OCI-LY1 (cell line): ENCODE measurements at regions not wholly inside any gene's neighbourhood (a gene's known extent, or its start where the extent isn't known, plus 50 kb on each side); places are given as distances from the start of the nearest gene placed in this dataset.

Experiments
- H2AFZ ChIP-seq: fragments of 200-600 bp; sonication (generic), shearing (Covaris generic); 2 replicates; pipeline ENCODE4 v1.6.0; 2014; ENCODE audit warnings: antibody characterized with exemption, mild to moderate bottlenecking, low read length
- H3F3A ChIP-seq: fragments of 200-600 bp; sonication (generic), shearing (Covaris generic); 2 replicates; pipeline ENCODE4 v1.6.0; 2014; ENCODE audit warnings: mild to moderate bottlenecking, antibody characterized with exemption, low read length, moderate library complexity; ENCODE audit not compliant: insufficient read depth
- H3K27ac ChIP-seq: fragments of 200-600 bp; sonication (generic); 2 replicates; pipeline ENCODE4 v1.5.1; 2014; ENCODE audit warnings: low read length, mixed run types, mild to moderate bottlenecking, low read depth; ENCODE audit not compliant: poor library complexity, severe bottlenecking
- H3K27me3 ChIP-seq: fragments of 200-600 bp; sonication (generic); 2 replicates; pipeline ENCODE4 v1.6.0; 2014; ENCODE audit warnings: antibody characterized with exemption, mild to moderate bottlenecking, low read length, moderate library complexity; ENCODE audit not compliant: insufficient read depth
- H3K36me3 ChIP-seq: fragments of 200-600 bp; sonication (generic); 2 replicates; pipeline ENCODE4 v1.6.1; 2014; ENCODE audit warnings: mild to moderate bottlenecking, antibody characterized with exemption, low read length, moderate library complexity, mixed read lengths; ENCODE audit not compliant: insufficient read depth
- H3K4me1 ChIP-seq: fragments of 200-600 bp; sonication (generic); 2 replicates; pipeline ENCODE4 v1.5.1; 2014; ENCODE audit warnings: mild to moderate bottlenecking, low read length, moderate library complexity; ENCODE audit not compliant: insufficient read depth, severe bottlenecking
- H3K4me2 ChIP-seq: fragments of 200-600 bp; sonication (generic), shearing (Covaris generic); 2 replicates; pipeline ENCODE4 v1.6.1; 2014; ENCODE audit warnings: low read length
- H3K4me3 ChIP-seq: fragments of 200-600 bp; sonication (generic); 2 replicates; pipeline ENCODE4 v1.5.1; 2014; ENCODE audit warnings: low read length, low read depth, mild to moderate bottlenecking, mixed read lengths; ENCODE audit not compliant: poor library complexity, severe bottlenecking
- H3K79me2 ChIP-seq: fragments of 200-600 bp; shearing (Covaris generic); 2 replicates; pipeline ENCODE4 v1.6.1; 2016; ENCODE audit warnings: mixed run types, low read length, mixed read lengths; ENCODE audit not compliant: insufficient read depth
- H3K9ac ChIP-seq: fragments of 200-600 bp; sonication (generic), shearing (Covaris generic); 2 replicates; pipeline ENCODE4 v1.6.1; 2014; ENCODE audit warnings: mild to moderate bottlenecking, low read length, mixed read lengths
- H3K9me2 ChIP-seq: fragments of 200-600 bp; sonication (generic), shearing (Covaris generic); 2 replicates; pipeline ENCODE4 v1.6.1; 2014; ENCODE audit warnings: low read depth, mild to moderate bottlenecking, low read length, mixed read lengths
- H3K9me3 ChIP-seq: fragments of 200-600 bp; shearing (Covaris generic); 2 replicates; pipeline ENCODE4 v1.6.1; 2014; ENCODE audit warnings: low read length, mixed read lengths
- H4K20me1 ChIP-seq: fragments of 200-600 bp; sonication (generic), shearing (Covaris generic); 2 replicates; pipeline ENCODE4 v1.6.0; 2016; ENCODE audit warnings: mild to moderate bottlenecking, low read length; ENCODE audit not compliant: insufficient read depth
- EZH2 ChIP-seq: fragments of 200-600 bp; sonication (generic), shearing (Covaris generic); IDR thresholded peaks from 2 replicates; pipeline ENCODE4 v1.8.0; 2017; ENCODE audit warnings: borderline replicate concordance, mixed run types, mild to moderate bottlenecking, antibody characterized with exemption, low read length, moderate library complexity, mixed read lengths
- TF ChIP-seq, protein P1 (sequence below): fragments of 200-600 bp; sonication (generic), shearing (Covaris generic); IDR thresholded peaks from 2 replicates; pipeline ENCODE4 v1.5.1; 2017; ENCODE audit warnings: mild to moderate bottlenecking, antibody characterized with exemption, low read length, moderate library complexity, mixed read lengths

GRCh38 chr21:24046829-24047443, 1560.3 kb downstream of the MRPL39 start:
- H3K27ac ChIP-seq: peak overlapping the region; percentile 36
- no peak overlapping the region for H3K4me3 ChIP-seq
- no peak overlapping the region for H2AFZ ChIP-seq

DNA sequence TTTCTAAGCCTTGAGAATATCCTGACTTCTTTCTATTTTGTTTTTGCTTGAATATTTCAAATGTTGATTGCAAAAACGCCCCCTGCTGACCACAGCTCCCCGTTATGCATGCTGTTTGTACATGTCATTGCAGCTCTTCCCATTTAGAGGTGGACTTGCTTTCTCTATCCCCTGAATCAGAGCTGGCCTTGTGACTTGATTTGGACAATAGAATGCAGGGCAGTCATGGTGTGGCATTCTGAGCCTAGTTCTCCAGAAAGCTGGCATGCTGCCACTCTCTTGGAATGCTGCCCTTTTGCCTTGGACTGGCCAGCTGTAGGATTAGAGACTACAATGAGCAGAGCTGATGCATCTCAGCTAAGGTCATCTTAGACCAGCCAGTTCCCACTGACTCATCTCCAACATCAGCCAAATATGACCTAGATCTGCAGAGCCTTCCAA, 1561.5 kb downstream of the MRPL39 start:
- H3K9ac ChIP-seq: no peak overlapping the region
- H3K4me2 ChIP-seq: no peak overlapping the region
- H3K4me1 ChIP-seq: peaks cover 14% of the 10 kb centered on the region
- no peak for TF ChIP-seq EZH2
- TF ChIP-seq, protein P1, sequence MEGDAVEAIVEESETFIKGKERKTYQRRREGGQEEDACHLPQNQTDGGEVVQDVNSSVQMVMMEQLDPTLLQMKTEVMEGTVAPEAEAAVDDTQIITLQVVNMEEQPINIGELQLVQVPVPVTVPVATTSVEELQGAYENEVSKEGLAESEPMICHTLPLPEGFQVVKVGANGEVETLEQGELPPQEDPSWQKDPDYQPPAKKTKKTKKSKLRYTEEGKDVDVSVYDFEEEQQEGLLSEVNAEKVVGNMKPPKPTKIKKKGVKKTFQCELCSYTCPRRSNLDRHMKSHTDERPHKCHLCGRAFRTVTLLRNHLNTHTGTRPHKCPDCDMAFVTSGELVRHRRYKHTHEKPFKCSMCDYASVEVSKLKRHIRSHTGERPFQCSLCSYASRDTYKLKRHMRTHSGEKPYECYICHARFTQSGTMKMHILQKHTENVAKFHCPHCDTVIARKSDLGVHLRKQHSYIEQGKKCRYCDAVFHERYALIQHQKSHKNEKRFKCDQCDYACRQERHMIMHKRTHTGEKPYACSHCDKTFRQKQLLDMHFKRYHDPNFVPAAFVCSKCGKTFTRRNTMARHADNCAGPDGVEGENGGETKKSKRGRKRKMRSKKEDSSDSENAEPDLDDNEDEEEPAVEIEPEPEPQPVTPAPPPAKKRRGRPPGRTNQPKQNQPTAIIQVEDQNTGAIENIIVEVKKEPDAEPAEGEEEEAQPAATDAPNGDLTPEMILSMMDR: peak; percentile 63
- no peaks in the 10 kb centered on the region for H3K27me3 ChIP-seq
- H4K20me1 ChIP-seq: no peaks in the 10 kb centered on the region
- H3K4me3 ChIP-seq: no peak overlapping the region
- no peak overlapping the region for H3K27ac ChIP-seq
- H3K9me3 ChIP-seq: no peaks in the 10 kb centered on the region
- H2AFZ ChIP-seq: no peak overlapping the region
- no peaks in the 10 kb centered on the region for H3K36me3 ChIP-seq
- H3K9me2 ChIP-seq: no peaks in the 10 kb centered on the region
- no peaks in the 10 kb centered on the region for H3F3A ChIP-seq
- H3K79me2 ChIP-seq: no peaks in the 10 kb centered on the region

More at GRCh38 chr21:24046829-24047443, 1560.3 kb downstream of the MRPL39 start:
- Histone ChIP-seq H3K79me2 (no peaks in the 10 kb centered on the region), H4K20me1 (no peaks in the 10 kb centered on the region), H3K4me2 (peak overlapping the region; percentile 23; the same call in 1 of the 2 replicates), H3K9me3 (no peaks in the 10 kb centered on the region), H3K4me1 (peaks cover 14% of the 10 kb centered on the region), H3K27me3 (no peaks in the 10 kb centered on the region), H3F3A (no peaks in the 10 kb centered on the region), H3K9me2 (no peaks in the 10 kb centered on the region), H3K9ac (no peak overlapping the region), H3K36me3 (no peaks in the 10 kb centered on the region)
- TF ChIP-seq, protein P1: no peak
- no peak for TF ChIP-seq EZH2

- H3K27me3 ChIP-seq: no peaks in the 10 kb centered on the region
- H3K27ac ChIP-seq: no peak overlapping the region
These were observed 1561.9 kb downstream of the MRPL39 start for GRCh38 chr21:24045373-24045772.

More at GRCh38 chr21:24045373-24045772, 1561.9 kb downstream of the MRPL39 start:
- Histone ChIP-seq H3F3A (no peaks in the 10 kb centered on the region), H3K79me2 (no peaks in the 10 kb centered on the region), H3K36me3 (no peaks in the 10 kb centered on the region), H3K9ac (no peak overlapping the region), H3K9me3 (no peaks in the 10 kb centered on the region), H4K20me1 (no peaks in the 10 kb centered on the region), H3K9me2 (no peaks in the 10 kb centered on the region), H3K4me1 (peaks cover 14% of the 10 kb centered on the region), H2AFZ (no peak overlapping the region), H3K4me2 (no peak overlapping the region), H3K4me3 (no peak overlapping the region)
- no peak for TF ChIP-seq EZH2
- TF ChIP-seq, protein P1: no peak
